ENCODE measurements at regions not wholly inside any gene's neighbourhood (a gene's known extent, or its start where the extent isn't known, plus 50 kb on each side); places are given as distances from the start of the nearest gene placed in this dataset.

- no peak for TF ChIP-seq CTCF (IDR thresholded peaks at IDR 0.05)
- TF ChIP-seq ZFX (IDR thresholded peaks at IDR 0.05; ENCODE audit: borderline replicate concordance): no peak
Measured at GRCh38 chr5:143886096-143886495, 74.1 kb downstream of the HMHB1 start.

Measured in 22Rv1 (cell line).